SK-N-SH treated with all-trans-retinoic acid at 6 μM for 48 hours (cell line): ENCODE measurements at regions not wholly inside any gene's neighbourhood (a gene's known extent, or its start where the extent isn't known, plus 50 kb on each side); places are given as distances from the start of the nearest gene placed in this dataset.

ENCODE experiments used
- ATAC-seq: fragments of 200-7000 bp; cut with Tn5 transposase; 3 replicates; pipeline ENCODE4 v1.9.1; 2020; ENCODE audit warnings: mild to moderate bottlenecking, moderate library complexity
- BACH2 ChIP-seq: fragments of 250-450 bp; sonication (Bioruptor Pico); IDR thresholded peaks from 2 replicates; pipeline ENCODE4 v1.9.0; 2021; ENCODE audit warnings: mild to moderate bottlenecking, borderline replicate concordance
- CREB5 ChIP-seq: fragments of 250-450 bp; sonication (Bioruptor Pico); IDR thresholded peaks from 2 replicates; pipeline ENCODE4 v1.5.1; 2020; ENCODE audit warnings: low read depth, mild to moderate bottlenecking, moderate library complexity
- CSRNP3 ChIP-seq: fragments of 250-450 bp; sonication (Bioruptor Pico); IDR thresholded peaks from 2 replicates; pipeline ENCODE4 v1.5.1; 2021; ENCODE audit warnings: mild to moderate bottlenecking, moderate library complexity
- ESRRG ChIP-seq: fragments of 250-450 bp; sonication (Bioruptor Pico); IDR thresholded peaks from 2 replicates; pipeline ENCODE4 v1.6.1; 2021; ENCODE audit warnings: mild to moderate bottlenecking
- GLIS3 ChIP-seq: fragments of 250-450 bp; sonication (Bioruptor Pico); IDR thresholded peaks from 2 replicates; pipeline ENCODE4 v1.5.0; 2020; ENCODE audit warnings: mild to moderate bottlenecking, moderate library complexity
- ISL1 ChIP-seq: fragments of 250-450 bp; sonication (Bioruptor Pico); IDR thresholded peaks from 2 replicates; pipeline ENCODE4 v2.1.2; 2022; ENCODE audit warnings: mild to moderate bottlenecking, moderate library complexity
- OSR1 ChIP-seq: fragments of 250-450 bp; sonication (Bioruptor Pico); IDR thresholded peaks from 2 replicates; pipeline ENCODE4 v1.8.0; 2022; ENCODE audit warnings: moderate library complexity, mild to moderate bottlenecking, inconsistent platforms
- POU6F1 ChIP-seq: fragments of 250-450 bp; sonication (Bioruptor Pico); IDR thresholded peaks from 2 replicates; pipeline ENCODE4 v1.8.0; 2021; ENCODE audit warnings: low read depth, mild to moderate bottlenecking, moderate library complexity, borderline replicate concordance
- PPARA ChIP-seq: fragments of 250-450 bp; sonication (Bioruptor Pico); IDR thresholded peaks from 2 replicates; pipeline ENCODE4 v1.5.0; 2020; ENCODE audit warnings: mild to moderate bottlenecking, borderline replicate concordance
- RARB ChIP-seq: fragments of 250-450 bp; sonication (Bioruptor Pico); IDR thresholded peaks from 2 replicates; pipeline ENCODE4 v1.8.0; 2021; ENCODE audit warnings: mild to moderate bottlenecking, moderate library complexity
- SNAI2 ChIP-seq: fragments of 250-450 bp; sonication (Bioruptor Pico); IDR thresholded peaks from 2 replicates; pipeline ENCODE4 v1.5.0; 2020; ENCODE audit warnings: mild to moderate bottlenecking, moderate library complexity
- TOX ChIP-seq: fragments of 250-450 bp; sonication (Bioruptor Pico); IDR thresholded peaks from 2 replicates; pipeline ENCODE4 v1.8.0; 2021; ENCODE audit warnings: mild to moderate bottlenecking, moderate library complexity, borderline replicate concordance
- ZFP3 ChIP-seq: fragments of 250-450 bp; sonication (Bioruptor Pico); IDR thresholded peaks from 2 replicates; pipeline ENCODE4 v1.5.0; 2020; ENCODE audit warnings: mild to moderate bottlenecking, moderate library complexity
- ZNF565 ChIP-seq: fragments of 450-650 bp; formaldehyde crosslinking; conservative IDR thresholded peaks from 2 replicates; pipeline ENCODE4 v1.5.0; 2020; ENCODE audit warnings: low read depth, mild to moderate bottlenecking, moderate library complexity
- ZNF8 ChIP-seq: fragments of 450-650 bp; formaldehyde crosslinking; IDR thresholded peaks from 2 replicates; pipeline ENCODE4 v1.5.0; 2020; ENCODE audit warnings: mild to moderate bottlenecking, moderate library complexity
- TF ChIP-seq, protein P1 (sequence below): fragments of 250-450 bp; sonication (Bioruptor Pico); IDR thresholded peaks from 2 replicates; pipeline ENCODE4 v1.5.0; 2020; ENCODE audit warnings: mild to moderate bottlenecking, moderate library complexity

- TF ChIP-seq, protein P1, sequence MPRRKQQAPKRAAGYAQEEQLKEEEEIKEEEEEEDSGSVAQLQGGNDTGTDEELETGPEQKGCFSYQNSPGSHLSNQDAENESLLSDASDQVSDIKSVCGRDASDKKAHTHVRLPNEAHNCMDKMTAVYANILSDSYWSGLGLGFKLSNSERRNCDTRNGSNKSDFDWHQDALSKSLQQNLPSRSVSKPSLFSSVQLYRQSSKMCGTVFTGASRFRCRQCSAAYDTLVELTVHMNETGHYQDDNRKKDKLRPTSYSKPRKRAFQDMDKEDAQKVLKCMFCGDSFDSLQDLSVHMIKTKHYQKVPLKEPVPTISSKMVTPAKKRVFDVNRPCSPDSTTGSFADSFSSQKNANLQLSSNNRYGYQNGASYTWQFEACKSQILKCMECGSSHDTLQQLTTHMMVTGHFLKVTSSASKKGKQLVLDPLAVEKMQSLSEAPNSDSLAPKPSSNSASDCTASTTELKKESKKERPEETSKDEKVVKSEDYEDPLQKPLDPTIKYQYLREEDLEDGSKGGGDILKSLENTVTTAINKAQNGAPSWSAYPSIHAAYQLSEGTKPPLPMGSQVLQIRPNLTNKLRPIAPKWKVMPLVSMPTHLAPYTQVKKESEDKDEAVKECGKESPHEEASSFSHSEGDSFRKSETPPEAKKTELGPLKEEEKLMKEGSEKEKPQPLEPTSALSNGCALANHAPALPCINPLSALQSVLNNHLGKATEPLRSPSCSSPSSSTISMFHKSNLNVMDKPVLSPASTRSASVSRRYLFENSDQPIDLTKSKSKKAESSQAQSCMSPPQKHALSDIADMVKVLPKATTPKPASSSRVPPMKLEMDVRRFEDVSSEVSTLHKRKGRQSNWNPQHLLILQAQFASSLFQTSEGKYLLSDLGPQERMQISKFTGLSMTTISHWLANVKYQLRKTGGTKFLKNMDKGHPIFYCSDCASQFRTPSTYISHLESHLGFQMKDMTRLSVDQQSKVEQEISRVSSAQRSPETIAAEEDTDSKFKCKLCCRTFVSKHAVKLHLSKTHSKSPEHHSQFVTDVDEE (CRISPR knock-in tag) = no peak
- TF ChIP-seq SNAI2 (no peak), CSRNP3 (CRISPR knock-in tag) (no peak), CREB5 (CRISPR knock-in tag) (no peak), ESRRG (CRISPR knock-in tag) (no peak), TOX (CRISPR knock-in tag) (no peak), ZNF8 (no peak), ZNF565 (CRISPR knock-in tag) (no peak), ZFP3 (no peak), POU6F1 (CRISPR knock-in tag) (no peak), PPARA (CRISPR knock-in tag) (no peak), ISL1 (CRISPR knock-in tag) (no peak)
- TF ChIP-seq, all 23 proteins: peak for 0
- ATAC-seq = no peak
Measured at GRCh38 chr1:90175490-90176167, 180.7 kb downstream of the ZNF326 start.

DNA sequence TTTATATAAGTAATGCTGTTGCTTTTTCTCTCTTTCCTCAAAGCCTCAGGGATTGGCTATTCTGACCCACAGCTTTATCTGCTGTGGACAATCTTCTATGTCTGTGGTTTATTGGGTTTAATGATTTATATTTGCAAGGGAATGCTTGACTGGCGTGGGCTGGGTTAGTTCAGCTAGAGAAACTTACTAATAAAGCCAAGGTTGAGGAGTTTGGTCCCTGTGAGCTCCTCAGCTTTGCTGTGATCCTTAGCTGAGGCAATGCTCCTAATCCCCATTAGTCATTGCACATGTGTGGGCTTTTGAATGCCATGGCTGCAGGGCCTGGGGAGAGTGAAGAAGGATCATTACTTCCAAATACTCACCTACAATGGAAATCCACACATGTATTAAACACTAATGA lies 179.3 kb downstream of the ZNF326 start:
- no peak for TF ChIP-seq ZNF8
- no peak for TF ChIP-seq ESRRG (CRISPR knock-in tag)
- TF ChIP-seq ZFP3 = no peak
- TF ChIP-seq ZNF565 (CRISPR knock-in tag) = no peak
- no peak for TF ChIP-seq POU6F1 (CRISPR knock-in tag)
- TF ChIP-seq, protein P1 (CRISPR knock-in tag) = no peak
- TF ChIP-seq RARB (CRISPR knock-in tag) = no peak
- TF ChIP-seq CREB5 (CRISPR knock-in tag) = no peak
- TF ChIP-seq TOX (CRISPR knock-in tag) = no peak
- TF ChIP-seq OSR1 (CRISPR knock-in tag) = no peak
- TF ChIP-seq BACH2 (CRISPR knock-in tag) = no peak
- TF ChIP-seq GLIS3 (CRISPR knock-in tag) = no peak
- TF ChIP-seq, all 23 proteins: peak for 0
- no peak for ATAC-seq
